Muscle of leg (tissue), 3 donors: ENCODE measurements at regions not wholly inside any gene's neighbourhood (a gene's known extent, or its start where the extent isn't known, plus 50 kb on each side); places are given as distances from the start of the nearest gene placed in this dataset.

Experiments
- DNase-seq: peaks from one replicate; pipeline ENCODE4 v3.0.0; 2013
- H3K27ac ChIP-seq: one replicate; pipeline ENCODE4 v1.5.1; 2013; ENCODE audit warnings: mild to moderate bottlenecking, low read length, control low read depth
- H3K27me3 ChIP-seq: one replicate; pipeline ENCODE4 v1.6.1; 2013; ENCODE audit warnings: low read length; ENCODE audit not compliant: control insufficient read depth, insufficient read depth
- H3K36me3 ChIP-seq: one replicate; pipeline ENCODE4 v1.6.1; 2013; ENCODE audit warnings: low read length; ENCODE audit not compliant: control insufficient read depth, insufficient read depth
- H3K4me1 ChIP-seq: one replicate; pipeline ENCODE4 v1.6.1; 2013; ENCODE audit warnings: low read length; ENCODE audit not compliant: control insufficient read depth, insufficient read depth
- H3K4me3 ChIP-seq: one replicate; pipeline ENCODE4 v1.5.1; 2013; ENCODE audit warnings: low read length, control low read depth
- H3K9me3 ChIP-seq: replicated peaks from 2 replicates; pipeline ENCODE4 v1.6.1; 2013; ENCODE audit warnings: low read depth, low read length; ENCODE audit not compliant: control insufficient read depth
- WGBS: methylation state at CpG from one replicate; pipeline ENCODE4 v1.1.5; 2013; ENCODE audit warnings: missing lambda C conversion rate; ENCODE audit not compliant: insufficient coverage; 5-methylcytosine and 5-hydroxymethylcytosine counted together

- no CpG with 5 or more reads among the region's 3 CpGs for WGBS
- H3K4me3 ChIP-seq = no peak overlapping the region
- no peak overlapping the region for H3K27ac ChIP-seq
- H3K36me3 ChIP-seq = no peaks in the 10 kb centered on the region
- H3K9me3 ChIP-seq = peaks cover 14% of the 10 kb centered on the region
- DNase-seq = no peak
- H3K27me3 ChIP-seq = no peaks in the 10 kb centered on the region
- no peaks in the 10 kb centered on the region for H3K4me1 ChIP-seq
Observed at GRCh38 chr6:66993272-66993671, 1286.2 kb upstream of the EYS start.

- H3K9me3 ChIP-seq = peaks cover 17% of the 10 kb centered on the region
- no peak overlapping the region for H3K27ac ChIP-seq
- no peak overlapping the region for H3K4me3 ChIP-seq
- no peaks in the 10 kb centered on the region for H3K4me1 ChIP-seq
- WGBS = 83% methylated on average over 2 of the region's 4 CpGs
- no peak for DNase-seq
- H3K36me3 ChIP-seq = no peaks in the 10 kb centered on the region
- no peaks in the 10 kb centered on the region for H3K27me3 ChIP-seq
Observed at GRCh38 chr6:66992660-66993059, 1285.6 kb upstream of the EYS start.

- DNase-seq = no peak
- H3K4me1 ChIP-seq = no peaks in the 10 kb centered on the region
- H3K4me3 ChIP-seq = no peak overlapping the region
- no peaks in the 10 kb centered on the region for H3K27me3 ChIP-seq
- H3K27ac ChIP-seq = no peak overlapping the region
- peaks cover 30% of the 10 kb centered on the region for H3K9me3 ChIP-seq
- no peaks in the 10 kb centered on the region for H3K36me3 ChIP-seq
Observed at GRCh38 chr6:66986940-66987339, 1279.9 kb upstream of the EYS start.

GRCh38 chr6:66985816-66986215 lies 1278.8 kb upstream of the EYS start:
- Histone ChIP-seq H3K27me3 (no peaks in the 10 kb centered on the region), H3K4me1 (no peaks in the 10 kb centered on the region), H3K9me3 (peaks cover 24% of the 10 kb centered on the region), H3K36me3 (no peaks in the 10 kb centered on the region), H3K27ac (no peak overlapping the region), H3K4me3 (no peak overlapping the region)
- DNase-seq = no peak
- no CpG with 5 or more reads among the region's 1 CpG for WGBS

- H3K27ac ChIP-seq = no peak overlapping the region
- H3K27me3 ChIP-seq = no peaks in the 10 kb centered on the region
- H3K4me1 ChIP-seq = no peaks in the 10 kb centered on the region
- H3K36me3 ChIP-seq = no peaks in the 10 kb centered on the region
- no CpG with 5 or more reads among the region's 1 CpG for WGBS
- H3K9me3 ChIP-seq = no peaks in the 10 kb centered on the region
- no peak for DNase-seq
- no peak overlapping the region for H3K4me3 ChIP-seq
Observed at GRCh38 chr6:66970373-66970772, 1263.3 kb upstream of the EYS start.

- no peak overlapping the region for H3K4me3 ChIP-seq
- H3K27me3 ChIP-seq = no peaks in the 10 kb centered on the region
- no CpG with 5 or more reads among the region's 2 CpGs for WGBS
- DNase-seq = no peak
- no peaks in the 10 kb centered on the region for H3K4me1 ChIP-seq
- H3K36me3 ChIP-seq = no peaks in the 10 kb centered on the region
- H3K27ac ChIP-seq = no peak overlapping the region
- H3K9me3 ChIP-seq = peaks cover 2% of the 10 kb centered on the region
Observed at GRCh38 chr6:66965227-66965626, 1258.2 kb upstream of the EYS start.

- Histone ChIP-seq H3K36me3 (no peaks in the 10 kb centered on the region), H3K27ac (no peak overlapping the region), H3K4me3 (no peak overlapping the region), H3K4me1 (no peaks in the 10 kb centered on the region), H3K9me3 (peaks cover 2% of the 10 kb centered on the region), H3K27me3 (no peaks in the 10 kb centered on the region)
- whole genome bisulfite sequencing = 50% methylated on average over 1 of the region's 3 CpGs
- no peak for DNase-seq
Observed at GRCh38 chr6:66964216-66964615, 1257.2 kb upstream of the EYS start.

- Histone ChIP-seq H3K36me3 (no peaks in the 10 kb centered on the region), H3K4me1 (no peaks in the 10 kb centered on the region), H3K4me3 (no peak overlapping the region), H3K27ac (no peak overlapping the region), H3K9me3 (peaks cover 2% of the 10 kb centered on the region), H3K27me3 (no peaks in the 10 kb centered on the region)
- no CpG with 5 or more reads among the region's 4 CpGs for WGBS
- DNase-seq = no peak
Observed at GRCh38 chr6:66962082-66962481, 1255.1 kb upstream of the EYS start.

GRCh38 chr6:66961191-66961590 lies 1254.2 kb upstream of the EYS start:
- H3K36me3 ChIP-seq = no peaks in the 10 kb centered on the region
- no peaks in the 10 kb centered on the region for H3K4me1 ChIP-seq
- H3K27me3 ChIP-seq = no peaks in the 10 kb centered on the region
- DNase-seq = no peak
- H3K4me3 ChIP-seq = no peak overlapping the region
- H3K27ac ChIP-seq = no peak overlapping the region
- H3K9me3 ChIP-seq = peaks cover 2% of the 10 kb centered on the region

- no peak for DNase-seq
- Histone ChIP-seq H3K9me3 (peaks cover 7% of the 10 kb centered on the region), H3K4me1 (no peaks in the 10 kb centered on the region), H3K36me3 (no peaks in the 10 kb centered on the region), H3K27ac (no peak overlapping the region), H3K27me3 (no peaks in the 10 kb centered on the region), H3K4me3 (no peak overlapping the region)
- 94% methylated on average over 32 of the region's 32 CpGs for WGBS
Observed at GRCh38 chr6:66949191-66949661, 1242.2 kb upstream of the EYS start.

- Histone ChIP-seq H3K4me1 (no peaks in the 10 kb centered on the region), H3K36me3 (no peaks in the 10 kb centered on the region), H3K4me3 (no peak overlapping the region), H3K27me3 (no peaks in the 10 kb centered on the region), H3K9me3 (peaks cover 7% of the 10 kb centered on the region), H3K27ac (no peak overlapping the region)
- DNase-seq = no peak
- no CpG with 5 or more reads among the region's 2 CpGs for WGBS
Observed at GRCh38 chr6:66948106-66948505, 1241.1 kb upstream of the EYS start.
